Activated CD4-positive, alpha-beta memory T cell treated with anti-CD3 and anti-CD28 coated beads, Interleukin-2, amount 10 ng/mL, durations not matched to agents 7 days and 5 days (primary cell): ENCODE measurements at regions not wholly inside any gene's neighbourhood (a gene's known extent, or its start where the extent isn't known, plus 50 kb on each side); places are given as distances from the start of the nearest gene placed in this dataset.

Experiments used
- CTCF ChIA-PET: fragments of 350-600 bp; sonication (Branson Sonifier 250); formaldehyde crosslinking; loops from one replicate; lab custom pipeline; 2021; ENCODE audit warnings: antibody characterized with exemption, inconsistent platforms; lab: Charles Lee
- POLR2A ChIA-PET: fragments of 350-600 bp; sonication (Branson Sonifier 250); formaldehyde crosslinking; loops from one replicate; lab custom pipeline; 2021; ENCODE audit warnings: antibody characterized with exemption; lab: Charles Lee
- DNase-seq: peaks from one replicate; pipeline ENCODE4 v3.0.0-alpha.2; 2020
- H3K27ac Mint-ChIP-seq: one replicate; pipeline ENCODE4 v1.8.0; 2021; ENCODE audit warnings: mild to moderate bottlenecking, mixed read lengths
- H3K27me3 Mint-ChIP-seq: one replicate; pipeline ENCODE4 v1.8.0; 2021; ENCODE audit warnings: mixed read lengths
- H3K36me3 Mint-ChIP-seq: one replicate; pipeline ENCODE4 v1.8.0; 2021; ENCODE audit warnings: low read depth, mixed read lengths
- H3K4me1 Mint-ChIP-seq: one replicate; pipeline ENCODE4 v1.8.0; 2021; ENCODE audit warnings: mixed read lengths
- H3K4me3 Mint-ChIP-seq: one replicate; pipeline ENCODE4 v1.8.0; 2021; ENCODE audit warnings: mild to moderate bottlenecking, mixed read lengths
- H3K9me3 Mint-ChIP-seq: one replicate; pipeline ENCODE4 v1.8.0; 2021; ENCODE audit warnings: mixed read lengths

DNA sequence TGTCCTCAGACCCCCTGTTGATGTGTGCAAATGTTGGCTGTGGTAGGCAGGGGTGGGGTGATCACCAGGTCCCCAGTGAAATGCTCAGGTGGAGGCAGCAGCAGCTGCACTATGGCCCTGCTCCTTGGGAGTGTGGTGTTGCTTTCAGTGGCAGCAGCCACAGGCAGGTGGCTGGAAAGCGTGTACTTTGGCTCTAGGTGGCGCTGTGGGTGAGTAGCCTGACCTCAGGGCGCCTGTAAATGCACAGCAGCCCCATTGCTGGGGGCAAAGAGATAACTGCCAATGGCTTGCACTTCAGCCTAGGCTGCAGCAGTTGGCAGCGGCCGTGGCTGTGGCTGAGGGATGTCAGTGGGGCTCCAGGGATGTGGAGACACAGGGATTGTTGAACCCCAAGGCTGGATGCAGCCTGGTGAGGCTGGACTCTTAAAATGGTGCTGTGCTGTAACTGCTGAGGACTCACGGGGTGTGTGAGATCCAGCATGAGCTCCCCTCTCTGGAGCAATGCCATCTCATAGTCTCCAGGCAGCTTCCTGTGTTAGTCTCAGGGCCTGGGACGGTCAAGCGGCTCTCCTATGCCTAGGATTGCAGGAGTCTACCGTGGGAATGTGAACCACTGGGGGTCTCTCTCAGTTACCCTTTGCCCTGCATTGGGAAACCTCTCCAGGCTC is 421.7 kb upstream of the HTR2C start:
- Mint-ChIP-seq H3K27me3 (no peaks in the 10 kb centered on the region), H3K4me3 (no peak overlapping the region), H3K27ac (no peak overlapping the region), H3K9me3 (no peaks in the 10 kb centered on the region), H3K36me3 (no peaks in the 10 kb centered on the region), H3K4me1 (no peaks in the 10 kb centered on the region)
- DNase-seq, result no peak
- POLR2A ChIA-PET, result no interaction called here
- CTCF ChIA-PET, result no interaction called here

DNA sequence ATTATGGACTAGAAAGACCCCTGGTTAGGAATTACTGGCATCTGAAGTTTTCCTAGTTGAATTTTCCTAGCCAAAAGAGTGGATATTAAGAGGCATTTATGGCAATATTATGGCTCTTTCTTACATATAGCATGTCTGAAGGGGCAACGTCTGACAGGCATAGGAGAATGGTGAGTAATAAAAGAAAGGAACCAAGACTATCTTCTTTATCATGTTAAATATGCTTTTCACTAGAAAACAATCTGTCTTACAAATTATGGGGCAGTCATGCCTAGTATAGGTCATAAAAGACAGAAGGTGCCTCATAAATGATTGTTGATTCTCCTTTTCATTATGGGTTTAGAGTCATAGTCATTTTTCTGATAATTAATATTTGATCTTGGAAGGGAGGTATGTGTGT is 431.1 kb upstream of the HTR2C start:
- POLR2A ChIA-PET, result no interaction called here
- Mint-ChIP-seq H3K27ac (no peak overlapping the region), H3K4me1 (no peaks in the 10 kb centered on the region), H3K4me3 (no peak overlapping the region), H3K9me3 (no peaks in the 10 kb centered on the region), H3K36me3 (no peaks in the 10 kb centered on the region), H3K27me3 (no peaks in the 10 kb centered on the region)
- no peak for DNase-seq
- CTCF ChIA-PET, result no interaction called here

GRCh38 chrX:114152130-114152529 is 431.8 kb upstream of the HTR2C start:
- no peaks in the 10 kb centered on the region for H3K4me1 Mint-ChIP-seq
- DNase-seq, result no peak
- no peak overlapping the region for H3K27ac Mint-ChIP-seq
- H3K36me3 Mint-ChIP-seq, result no peaks in the 10 kb centered on the region
- ChIA-PET POLR2A (no interaction called here), CTCF (no interaction called here)
- H3K27me3 Mint-ChIP-seq, result no peaks in the 10 kb centered on the region
- H3K9me3 Mint-ChIP-seq, result no peaks in the 10 kb centered on the region
- no peak overlapping the region for H3K4me3 Mint-ChIP-seq

GRCh38 chrX:114134465-114134864 is 449.4 kb upstream of the HTR2C start:
- Mint-ChIP-seq H3K9me3 (no peaks in the 10 kb centered on the region), H3K4me3 (no peak overlapping the region), H3K4me1 (no peaks in the 10 kb centered on the region), H3K27ac (no peak overlapping the region), H3K36me3 (no peaks in the 10 kb centered on the region), H3K27me3 (no peaks in the 10 kb centered on the region)
- CTCF ChIA-PET, result no interaction called here
- POLR2A ChIA-PET, result no interaction called here
- no peak for DNase-seq

GRCh38 chrX:114127411-114128025 is 456.4 kb upstream of the HTR2C start:
- H3K27me3 Mint-ChIP-seq, result no peaks in the 10 kb centered on the region
- H3K27ac Mint-ChIP-seq, result no peak overlapping the region
- no peak for DNase-seq
- no peaks in the 10 kb centered on the region for H3K36me3 Mint-ChIP-seq
- POLR2A ChIA-PET, result no interaction called here
- H3K9me3 Mint-ChIP-seq, result no peaks in the 10 kb centered on the region
- no peaks in the 10 kb centered on the region for H3K4me1 Mint-ChIP-seq
- CTCF ChIA-PET, result no interaction called here
- H3K4me3 Mint-ChIP-seq, result no peak overlapping the region

DNA sequence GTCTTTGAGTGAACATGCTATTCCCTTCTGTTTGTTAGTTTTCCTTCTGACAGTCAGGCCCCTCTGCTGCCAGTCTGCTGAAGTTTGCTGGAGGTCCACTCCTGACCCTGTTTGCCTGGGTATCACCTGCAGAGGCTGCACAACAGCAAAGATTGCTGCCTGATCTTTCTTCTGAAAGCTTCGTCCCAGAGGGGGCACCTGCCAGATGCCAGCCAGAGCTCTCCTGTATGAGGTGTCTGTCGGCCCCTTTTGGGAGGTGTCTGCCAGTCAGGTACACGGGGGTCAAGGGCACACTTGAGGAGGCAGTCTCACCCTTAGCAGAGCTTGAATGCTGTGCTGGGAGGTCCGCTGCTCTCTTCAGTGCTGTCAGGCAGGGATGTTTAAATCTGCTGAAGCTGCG is 456.9 kb upstream of the HTR2C start:
- H3K27me3 Mint-ChIP-seq, result no peaks in the 10 kb centered on the region
- no peak overlapping the region for H3K4me3 Mint-ChIP-seq
- ChIA-PET CTCF (no interaction called here), POLR2A (no interaction called here)
- H3K27ac Mint-ChIP-seq, result no peak overlapping the region
- DNase-seq, result no peak
- H3K36me3 Mint-ChIP-seq, result no peaks in the 10 kb centered on the region
- H3K9me3 Mint-ChIP-seq, result no peaks in the 10 kb centered on the region
- H3K4me1 Mint-ChIP-seq, result no peaks in the 10 kb centered on the region

DNA sequence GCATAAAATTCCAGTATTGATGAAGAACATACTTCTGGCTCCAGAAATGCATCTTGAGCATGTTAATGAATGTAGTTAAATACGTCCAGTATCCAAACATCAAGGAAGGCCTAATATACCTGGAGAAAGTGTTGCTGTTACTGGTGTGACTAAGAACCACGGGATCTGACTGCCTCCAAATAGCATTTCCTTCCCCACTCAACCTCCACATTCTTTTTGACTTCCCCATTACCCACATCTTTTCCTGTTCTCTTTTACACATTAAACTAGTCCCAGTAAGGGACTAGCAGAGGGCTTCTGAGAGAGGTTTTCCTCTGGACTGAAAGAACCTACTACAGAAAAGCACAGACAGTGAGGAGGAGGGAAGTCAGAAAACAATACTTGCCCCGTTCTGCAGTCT is 482.8 kb upstream of the HTR2C start:
- H3K36me3 Mint-ChIP-seq, result no peaks in the 10 kb centered on the region
- H3K9me3 Mint-ChIP-seq, result no peaks in the 10 kb centered on the region
- no peak overlapping the region for H3K27ac Mint-ChIP-seq
- POLR2A ChIA-PET, result no interaction called here
- DNase-seq, result no peak
- no peaks in the 10 kb centered on the region for H3K4me1 Mint-ChIP-seq
- CTCF ChIA-PET, result no interaction called here
- no peaks in the 10 kb centered on the region for H3K27me3 Mint-ChIP-seq
- H3K4me3 Mint-ChIP-seq, result no peak overlapping the region

GRCh38 chrX:114097866-114098265 is 486.0 kb upstream of the HTR2C start:
- POLR2A ChIA-PET, result no interaction called here
- CTCF ChIA-PET, result no interaction called here

GRCh38 chrX:114097427-114097826 is 486.5 kb upstream of the HTR2C start:
- H3K27me3 Mint-ChIP-seq, result no peaks in the 10 kb centered on the region
- H3K9me3 Mint-ChIP-seq, result no peaks in the 10 kb centered on the region
- CTCF ChIA-PET, result no interaction called here
- no peaks in the 10 kb centered on the region for H3K4me1 Mint-ChIP-seq
- DNase-seq, result no peak
- H3K36me3 Mint-ChIP-seq, result no peaks in the 10 kb centered on the region
- POLR2A ChIA-PET, result no interaction called here
- H3K27ac Mint-ChIP-seq, result no peak overlapping the region
- H3K4me3 Mint-ChIP-seq, result no peak overlapping the region

More at GRCh38 chrX:114097866-114098265, 486.0 kb upstream of the HTR2C start:
- Mint-ChIP-seq H3K36me3 (no peaks in the 10 kb centered on the region), H3K27me3 (no peaks in the 10 kb centered on the region), H3K4me3 (no peak overlapping the region), H3K4me1 (no peaks in the 10 kb centered on the region), H3K9me3 (no peaks in the 10 kb centered on the region), H3K27ac (no peak overlapping the region)
- DNase-seq, result no peak

DNA sequence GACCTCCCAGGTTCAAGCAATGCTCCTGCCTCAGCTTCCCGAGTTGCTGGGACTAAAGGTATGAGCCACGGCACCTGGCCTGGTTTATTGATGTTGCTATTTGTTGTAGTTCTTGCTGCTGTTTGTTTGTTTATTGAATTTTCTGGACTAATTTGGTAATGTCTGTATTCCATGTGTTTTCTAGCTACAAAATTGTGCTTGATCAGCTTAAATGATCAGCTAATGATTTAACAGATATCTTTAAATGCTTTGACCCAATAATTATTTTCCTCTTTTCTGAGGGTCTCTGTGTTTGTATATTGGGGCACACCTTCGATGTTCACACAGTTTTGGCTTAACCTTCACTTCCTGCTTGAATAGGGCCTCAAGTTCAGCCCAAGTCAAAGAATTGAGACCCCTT is 488.1 kb upstream of the HTR2C start:
- Mint-ChIP-seq H3K4me1 (no peaks in the 10 kb centered on the region), H3K9me3 (no peaks in the 10 kb centered on the region), H3K4me3 (no peak overlapping the region), H3K27ac (no peak overlapping the region), H3K27me3 (no peaks in the 10 kb centered on the region), H3K36me3 (no peaks in the 10 kb centered on the region)
- POLR2A ChIA-PET, result no interaction called here
- DNase-seq, result no peak
- CTCF ChIA-PET, result no interaction called here

GRCh38 chrX:114087543-114087942 is 496.3 kb upstream of the HTR2C start:
- Mint-ChIP-seq H3K9me3 (peaks cover 1% of the 10 kb centered on the region), H3K4me1 (no peaks in the 10 kb centered on the region), H3K27me3 (no peaks in the 10 kb centered on the region), H3K27ac (no peak overlapping the region), H3K4me3 (no peak overlapping the region), H3K36me3 (no peaks in the 10 kb centered on the region)
- no peak for DNase-seq
- POLR2A ChIA-PET, result no interaction called here
- CTCF ChIA-PET, result no interaction called here

DNA sequence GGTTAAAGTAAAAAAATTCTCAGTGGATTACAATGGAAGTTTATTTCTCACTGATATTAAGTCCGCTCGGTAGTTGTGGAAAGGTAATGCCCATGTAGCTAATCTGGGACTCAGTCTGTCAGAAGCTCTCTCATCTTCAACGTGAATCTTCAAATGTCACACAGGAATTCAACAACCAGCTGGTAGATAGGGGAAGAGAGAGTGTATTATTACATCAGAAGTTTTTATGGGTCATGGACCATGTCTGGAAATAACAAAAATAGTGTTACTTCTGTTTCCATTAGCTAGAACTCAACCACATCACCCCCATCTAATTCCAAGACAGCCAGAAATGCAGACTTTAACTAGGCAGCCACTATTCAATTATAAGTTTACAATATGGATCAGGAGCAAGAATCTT is 506.1 kb upstream of the HTR2C start:
- Mint-ChIP-seq H3K36me3 (no peaks in the 10 kb centered on the region), H3K27ac (no peak overlapping the region), H3K27me3 (no peaks in the 10 kb centered on the region), H3K4me3 (no peak overlapping the region), H3K9me3 (no peaks in the 10 kb centered on the region), H3K4me1 (no peaks in the 10 kb centered on the region)
- POLR2A ChIA-PET, result no interaction called here
- DNase-seq, result no peak
- CTCF ChIA-PET, result no interaction called here

GRCh38 chrX:114075073-114075673 is 508.7 kb upstream of the HTR2C start:
- Mint-ChIP-seq H3K4me1 (no peaks in the 10 kb centered on the region), H3K4me3 (no peak overlapping the region), H3K9me3 (no peaks in the 10 kb centered on the region), H3K27ac (no peak overlapping the region), H3K27me3 (no peaks in the 10 kb centered on the region), H3K36me3 (no peaks in the 10 kb centered on the region)
- ChIA-PET POLR2A (no interaction called here), CTCF (no interaction called here)
- no peak for DNase-seq

DNA sequence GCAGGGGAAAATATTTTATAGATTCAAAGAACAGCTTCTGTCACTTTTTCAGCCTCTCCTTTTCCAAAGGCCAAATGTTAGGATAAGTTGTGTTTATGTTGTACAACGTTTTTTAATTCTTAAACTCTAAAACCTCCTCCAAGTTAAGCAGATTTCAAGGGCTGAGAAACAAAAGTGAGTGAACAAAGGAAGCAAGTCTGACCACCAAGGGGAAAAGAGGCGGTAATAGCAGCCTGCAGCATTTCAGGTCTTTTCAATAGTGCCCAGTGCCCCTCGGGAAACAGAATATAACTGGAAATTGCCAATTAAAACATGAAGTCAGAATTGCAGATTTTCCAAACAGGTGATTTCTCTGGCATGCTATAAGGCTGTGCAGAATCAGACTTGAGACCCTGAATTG is 510.0 kb upstream of the HTR2C start:
- Mint-ChIP-seq H3K27ac (no peak overlapping the region), H3K4me1 (no peaks in the 10 kb centered on the region), H3K36me3 (no peaks in the 10 kb centered on the region), H3K4me3 (no peak overlapping the region), H3K9me3 (no peaks in the 10 kb centered on the region), H3K27me3 (no peaks in the 10 kb centered on the region)
- POLR2A ChIA-PET, result no interaction called here
- CTCF ChIA-PET, result no interaction called here
- no peak for DNase-seq
